Amniotic epithelial cell (primary cell): ENCODE measurements at regions not wholly inside any gene's neighbourhood (a gene's known extent, or its start where the extent isn't known, plus 50 kb on each side); places are given as distances from the start of the nearest gene placed in this dataset.

Source experiments
- DNase-seq: peaks from one replicate; pipeline ENCODE4 v3.0.0-alpha.2; 2010; ENCODE audit warnings: low read depth

- no peak for DNase-seq
Measured at GRCh38 chr2:5990086-5990485, 297.9 kb downstream of the SOX11 start.

GRCh38 chr2:5991305-5991968 lies 299.3 kb downstream of the SOX11 start:
- no peak for DNase-seq

GRCh38 chr2:5995832-5996231 lies 303.6 kb downstream of the SOX11 start:
- no peak for DNase-seq

GRCh38 chr2:6008186-6008585 lies 316.0 kb downstream of the SOX11 start:
- no peak for DNase-seq

GRCh38 chr2:6008726-6009125 lies 316.5 kb downstream of the SOX11 start:
- DNase-seq = no peak

- DNase-seq = no peak
Measured at GRCh38 chr2:6010163-6010562, 318.0 kb downstream of the SOX11 start.

GRCh38 chr2:6011921-6012320 lies 319.7 kb downstream of the SOX11 start:
- no peak for DNase-seq

GRCh38 chr2:6017736-6018286 lies 325.6 kb downstream of the SOX11 start:
- DNase-seq = no peak

- DNase-seq = no peak
Measured at GRCh38 chr2:6024229-6024628, 332.0 kb downstream of the SOX11 start.

- no peak for DNase-seq
Measured at GRCh38 chr2:6024784-6025183, 332.6 kb downstream of the SOX11 start.

GRCh38 chr2:6025391-6025790 lies 333.2 kb downstream of the SOX11 start:
- DNase-seq = no peak

GRCh38 chr2:6027066-6027465 lies 334.9 kb downstream of the SOX11 start:
- no peak for DNase-seq

- DNase-seq = no peak
Measured at GRCh38 chr2:6031200-6031867, 339.1 kb downstream of the SOX11 start.

GRCh38 chr2:6036211-6036610 lies 344.0 kb downstream of the SOX11 start:
- no peak for DNase-seq

- DNase-seq = no peak
Measured at GRCh38 chr2:6043238-6043637, 351.1 kb downstream of the SOX11 start.

- no peak for DNase-seq
Measured at GRCh38 chr2:6052649-6053048, 360.5 kb downstream of the SOX11 start.

- DNase-seq = no peak
Measured at GRCh38 chr2:6053743-6054142, 361.6 kb downstream of the SOX11 start.

GRCh38 chr2:6054161-6054671 lies 362.0 kb downstream of the SOX11 start:
- DNase-seq = no peak

GRCh38 chr2:6060992-6061663 lies 368.9 kb downstream of the SOX11 start:
- DNase-seq = no peak

- DNase-seq = no peak
Measured at GRCh38 chr2:6064757-6065156, 372.6 kb downstream of the SOX11 start.

- DNase-seq = no peak
Measured at GRCh38 chr2:6065703-6066102, 373.5 kb downstream of the SOX11 start.

GRCh38 chr2:6067089-6067488 lies 374.9 kb downstream of the SOX11 start:
- DNase-seq = no peak

GRCh38 chr2:6067806-6068205 lies 375.6 kb downstream of the SOX11 start:
- no peak for DNase-seq
